ENCODE measurements at regions not wholly inside any gene's neighbourhood (a gene's known extent, or its start where the extent isn't known, plus 50 kb on each side); places are given as distances from the start of the nearest gene placed in this dataset.

DNA sequence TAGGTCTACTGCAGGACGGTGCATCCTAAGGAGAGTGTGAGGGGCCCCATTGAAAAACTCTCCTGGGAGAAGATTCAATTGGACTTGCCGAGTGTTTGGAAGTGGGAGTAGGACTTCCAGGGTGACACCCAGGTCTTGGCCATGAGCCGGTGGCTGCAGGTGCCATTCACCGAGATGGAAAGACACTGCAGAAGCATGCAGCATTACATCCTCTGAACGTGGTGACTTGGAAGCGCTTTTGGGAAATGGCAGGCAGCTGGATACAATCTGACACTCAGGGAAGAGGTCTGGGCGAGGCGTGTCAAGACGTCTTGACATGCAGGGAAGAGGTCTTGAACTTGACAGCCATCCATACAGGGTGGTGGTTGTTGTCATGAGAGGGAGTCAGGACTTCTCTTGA, 126.9 kb downstream of the PAPOLA start:
- H3K27me3 ChIP-seq: peaks cover 24% of the 10 kb centered on the region
- ATAC-seq: no peak
- H3K4me1 ChIP-seq: no peaks in the 10 kb centered on the region
- no peak overlapping the region for H3K4me3 ChIP-seq
- peaks cover 0 to 15% (median 0%) of the 10 kb centered on the region in 3 donors for H3K9me3 ChIP-seq
- TF ChIP-seq EP300 (IDR thresholded peaks at IDR 0.05) (no peak), POLR2A (IDR thresholded peaks at IDR 0.05) (no peak), POLR2AphosphoS5 (IDR thresholded peaks at IDR 0.05) (no peak)
- TF ChIP-seq, protein P1, sequence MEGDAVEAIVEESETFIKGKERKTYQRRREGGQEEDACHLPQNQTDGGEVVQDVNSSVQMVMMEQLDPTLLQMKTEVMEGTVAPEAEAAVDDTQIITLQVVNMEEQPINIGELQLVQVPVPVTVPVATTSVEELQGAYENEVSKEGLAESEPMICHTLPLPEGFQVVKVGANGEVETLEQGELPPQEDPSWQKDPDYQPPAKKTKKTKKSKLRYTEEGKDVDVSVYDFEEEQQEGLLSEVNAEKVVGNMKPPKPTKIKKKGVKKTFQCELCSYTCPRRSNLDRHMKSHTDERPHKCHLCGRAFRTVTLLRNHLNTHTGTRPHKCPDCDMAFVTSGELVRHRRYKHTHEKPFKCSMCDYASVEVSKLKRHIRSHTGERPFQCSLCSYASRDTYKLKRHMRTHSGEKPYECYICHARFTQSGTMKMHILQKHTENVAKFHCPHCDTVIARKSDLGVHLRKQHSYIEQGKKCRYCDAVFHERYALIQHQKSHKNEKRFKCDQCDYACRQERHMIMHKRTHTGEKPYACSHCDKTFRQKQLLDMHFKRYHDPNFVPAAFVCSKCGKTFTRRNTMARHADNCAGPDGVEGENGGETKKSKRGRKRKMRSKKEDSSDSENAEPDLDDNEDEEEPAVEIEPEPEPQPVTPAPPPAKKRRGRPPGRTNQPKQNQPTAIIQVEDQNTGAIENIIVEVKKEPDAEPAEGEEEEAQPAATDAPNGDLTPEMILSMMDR (IDR thresholded peaks at IDR 0.05): no peak
- H3K36me3 ChIP-seq: no peaks in the 10 kb centered on the region
- H3K27ac ChIP-seq: no peak overlapping the region
- WGBS, 2 donors (ENCODE audit: low coverage in 1 of 2): 72 to 76% methylated on average over 2 to 6 of the region's 9 CpGs

DNA sequence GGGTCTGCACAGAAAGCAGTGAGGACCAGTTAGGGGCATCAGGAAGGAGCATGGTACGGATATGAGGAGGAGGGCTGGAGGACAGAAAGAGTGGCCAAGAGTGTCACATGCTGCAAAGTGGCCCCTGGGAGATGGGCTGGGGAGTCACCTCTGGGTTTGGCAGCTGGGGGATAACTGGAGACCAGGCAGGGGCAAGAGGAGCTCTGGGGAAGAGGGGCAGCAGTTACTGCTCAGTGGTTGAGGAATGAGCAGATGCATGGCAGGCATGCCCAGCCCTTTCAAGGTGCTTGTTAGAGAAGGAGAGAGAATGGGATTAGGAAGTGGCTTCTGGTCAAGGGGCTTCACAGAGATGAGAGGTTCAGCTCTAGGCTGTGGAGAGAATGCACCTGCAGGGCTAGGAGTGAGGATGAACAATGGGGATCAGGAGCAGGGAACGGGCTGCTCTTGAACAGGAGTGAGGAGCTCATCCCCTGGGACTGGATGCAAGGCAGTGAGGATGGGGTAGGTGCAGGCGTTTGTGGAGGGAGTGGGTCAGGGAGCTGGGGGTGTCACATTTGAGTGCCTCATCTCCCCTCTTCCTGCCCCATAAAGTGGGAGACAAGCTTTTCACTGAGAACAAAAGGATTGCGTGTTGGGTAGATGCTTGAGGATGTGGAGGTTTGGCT, 127.5 kb downstream of the PAPOLA start:
- TF ChIP-seq POLR2A (IDR thresholded peaks at IDR 0.05) (no peak), EP300 (IDR thresholded peaks at IDR 0.05) (no peak), POLR2AphosphoS5 (IDR thresholded peaks at IDR 0.05) (no peak)
- TF ChIP-seq, protein P1 (IDR thresholded peaks at IDR 0.05): no peak
- peaks cover 0 to 15% (median 0%) of the 10 kb centered on the region in 3 donors for H3K9me3 ChIP-seq
- no peaks in the 10 kb centered on the region for H3K36me3 ChIP-seq
- H3K4me1 ChIP-seq: no peaks in the 10 kb centered on the region
- no peak for ATAC-seq
- 0 to 56% methylated on average over 1 to 4 of the region's 4 CpGs for WGBS, 2 donors (ENCODE audit: low coverage in 1 of 2)
- peaks cover 17% of the 10 kb centered on the region for H3K27me3 ChIP-seq
- H3K27ac ChIP-seq: no peak overlapping the region
- H3K4me3 ChIP-seq: no peak overlapping the region

- no peak overlapping the region for H3K4me3 ChIP-seq
- ATAC-seq: no peak
- peaks cover 12% of the 10 kb centered on the region for H3K27me3 ChIP-seq
- no peaks in the 10 kb centered on the region for H3K36me3 ChIP-seq
- WGBS, 2 donors (ENCODE audit: low coverage in 1 of 2): 97 to 100% methylated on average over 2 to 6 of the region's 6 CpGs
- H3K4me1 ChIP-seq: no peaks in the 10 kb centered on the region
- TF ChIP-seq, protein P1 (IDR thresholded peaks at IDR 0.05): no peak
- TF ChIP-seq POLR2A (IDR thresholded peaks at IDR 0.05) (no peak), EP300 (IDR thresholded peaks at IDR 0.05) (no peak), POLR2AphosphoS5 (IDR thresholded peaks at IDR 0.05) (no peak)
- H3K27ac ChIP-seq: no peak overlapping the region
- H3K9me3 ChIP-seq: peaks cover 0 to 15% (median 0%) of the 10 kb centered on the region in 3 donors
Measured at GRCh38 chr14:96630281-96630680, 128.1 kb downstream of the PAPOLA start.

- ATAC-seq: no peak
- no peaks in the 10 kb centered on the region for H3K4me1 ChIP-seq
- peaks cover 0 to 15% (median 0%) of the 10 kb centered on the region in 3 donors for H3K9me3 ChIP-seq
- no peak overlapping the region for H3K27ac ChIP-seq
- WGBS, 2 donors (ENCODE audit: low coverage in 1 of 2): 71% methylated on average over 4 of the region's 5 CpGs; no CpG with 5 or more reads in 1 of the 2 donors
- H3K36me3 ChIP-seq: no peaks in the 10 kb centered on the region
- peaks cover 4% of the 10 kb centered on the region for H3K27me3 ChIP-seq
- no peak overlapping the region for H3K4me3 ChIP-seq
- no peak for TF ChIP-seq EP300 (IDR thresholded peaks at IDR 0.05)
- TF ChIP-seq, protein P1 (IDR thresholded peaks at IDR 0.05): no peak
- TF ChIP-seq POLR2AphosphoS5 (IDR thresholded peaks at IDR 0.05): no peak
- no peak for TF ChIP-seq POLR2A (IDR thresholded peaks at IDR 0.05)
Measured at GRCh38 chr14:96631030-96631429, 128.8 kb downstream of the PAPOLA start.

Measured in gastroesophageal sphincter (tissue), 4 donors.